ENCODE measurements at regions not wholly inside any gene's neighbourhood (a gene's known extent, or its start where the extent isn't known, plus 50 kb on each side); places are given as distances from the start of the nearest gene placed in this dataset.

GRCh38 chr5:91281401-91281800 is 101.7 kb downstream of the ARRDC3 start:
- TF ChIP-seq EZH2phosphoT487 (IDR thresholded peaks at IDR 0.05; ENCODE audit: borderline replicate concordance, low read depth, low read length) (no peak), CTCF (conservative IDR thresholded peaks at IDR 0.05; ENCODE audit: low read length) (no peak)

Data from OCI-LY7 (cell line).